B cell (primary cell): ENCODE measurements at regions not wholly inside any gene's neighbourhood (a gene's known extent, or its start where the extent isn't known, plus 50 kb on each side); places are given as distances from the start of the nearest gene placed in this dataset.

Experiments used
- EZH2 ChIP-seq: IDR thresholded peaks from 2 replicates; pipeline ENCODE4 v1.6.1; 2012; ENCODE audit warnings: borderline replicate concordance, low read depth, mild to moderate bottlenecking, moderate library complexity, low read length; ENCODE audit not compliant: insufficient read depth, poor library complexity, severe bottlenecking
- TF ChIP-seq, protein P1 (sequence below): fragments of 200-600 bp; IDR thresholded peaks from one replicate; pipeline ENCODE4 v1.8.0; 2022; ENCODE audit warnings: antibody characterized with exemption, mild to moderate bottlenecking

DNA sequence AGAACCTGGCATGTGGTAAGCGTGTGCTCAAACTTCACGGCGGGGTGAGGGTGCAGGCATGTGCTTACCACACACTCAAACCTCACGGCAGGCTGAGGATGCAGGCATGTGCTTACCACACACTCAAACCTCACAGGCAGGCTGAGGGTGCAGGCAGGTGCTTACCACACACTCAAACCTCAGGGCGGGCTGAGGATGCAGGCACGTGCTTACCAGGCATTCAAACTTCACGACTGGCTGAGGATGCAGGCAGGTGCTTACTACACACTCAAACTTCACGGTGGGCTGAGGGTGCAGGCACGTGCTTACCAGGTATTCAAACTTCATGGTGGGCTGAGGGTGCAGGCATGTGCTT is 105.0 kb upstream of the ALKAL2 start:
- TF ChIP-seq, protein P1, sequence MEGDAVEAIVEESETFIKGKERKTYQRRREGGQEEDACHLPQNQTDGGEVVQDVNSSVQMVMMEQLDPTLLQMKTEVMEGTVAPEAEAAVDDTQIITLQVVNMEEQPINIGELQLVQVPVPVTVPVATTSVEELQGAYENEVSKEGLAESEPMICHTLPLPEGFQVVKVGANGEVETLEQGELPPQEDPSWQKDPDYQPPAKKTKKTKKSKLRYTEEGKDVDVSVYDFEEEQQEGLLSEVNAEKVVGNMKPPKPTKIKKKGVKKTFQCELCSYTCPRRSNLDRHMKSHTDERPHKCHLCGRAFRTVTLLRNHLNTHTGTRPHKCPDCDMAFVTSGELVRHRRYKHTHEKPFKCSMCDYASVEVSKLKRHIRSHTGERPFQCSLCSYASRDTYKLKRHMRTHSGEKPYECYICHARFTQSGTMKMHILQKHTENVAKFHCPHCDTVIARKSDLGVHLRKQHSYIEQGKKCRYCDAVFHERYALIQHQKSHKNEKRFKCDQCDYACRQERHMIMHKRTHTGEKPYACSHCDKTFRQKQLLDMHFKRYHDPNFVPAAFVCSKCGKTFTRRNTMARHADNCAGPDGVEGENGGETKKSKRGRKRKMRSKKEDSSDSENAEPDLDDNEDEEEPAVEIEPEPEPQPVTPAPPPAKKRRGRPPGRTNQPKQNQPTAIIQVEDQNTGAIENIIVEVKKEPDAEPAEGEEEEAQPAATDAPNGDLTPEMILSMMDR, result no peak
- TF ChIP-seq EZH2, result no peak
